GM12878 (cell line): ENCODE measurements at regions not wholly inside any gene's neighbourhood (a gene's known extent, or its start where the extent isn't known, plus 50 kb on each side); places are given as distances from the start of the nearest gene placed in this dataset.

Experiments
- EZH2 ChIP-seq: IDR thresholded peaks from 2 replicates; pipeline ENCODE4 v1.6.1; 2012; ENCODE audit warnings: low read depth, mild to moderate bottlenecking, control low read depth, inconsistent platforms, low read length, borderline replicate concordance; ENCODE audit not compliant: control insufficient read depth
- KDM1A ChIP-seq: fragments of 200-600 bp; sonication (generic); IDR thresholded peaks from 2 replicates; pipeline ENCODE4 v1.6.1; 2016; ENCODE audit warnings: borderline replicate concordance
- TF ChIP-seq, protein P1 (sequence below): IDR thresholded peaks from 2 replicates; pipeline ENCODE4 v1.6.1; 2011; ENCODE audit warnings: low read depth, low read length, improper control_type of control experiment, borderline replicate concordance

DNA sequence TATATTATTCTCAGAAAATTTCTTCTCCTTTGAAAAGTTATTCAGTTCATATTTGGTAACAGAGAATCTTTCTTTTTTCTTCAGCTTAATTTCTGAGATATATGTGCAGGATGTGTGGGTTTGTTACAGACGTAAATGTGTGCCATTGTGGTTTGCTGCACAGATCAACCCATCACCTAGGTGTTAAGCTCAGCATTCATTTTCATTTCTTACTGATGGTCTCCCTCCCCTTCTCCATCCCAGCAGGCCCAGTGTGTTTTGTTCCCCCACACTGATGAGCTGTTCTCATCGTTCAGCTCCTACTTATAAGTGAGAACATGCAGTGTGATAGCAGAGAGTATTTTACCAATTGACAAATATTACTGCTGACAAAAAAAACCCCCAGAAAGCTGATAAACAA lies 330.0 kb upstream of the CHD1 start:
- no peak for TF ChIP-seq KDM1A
- TF ChIP-seq, protein P1, sequence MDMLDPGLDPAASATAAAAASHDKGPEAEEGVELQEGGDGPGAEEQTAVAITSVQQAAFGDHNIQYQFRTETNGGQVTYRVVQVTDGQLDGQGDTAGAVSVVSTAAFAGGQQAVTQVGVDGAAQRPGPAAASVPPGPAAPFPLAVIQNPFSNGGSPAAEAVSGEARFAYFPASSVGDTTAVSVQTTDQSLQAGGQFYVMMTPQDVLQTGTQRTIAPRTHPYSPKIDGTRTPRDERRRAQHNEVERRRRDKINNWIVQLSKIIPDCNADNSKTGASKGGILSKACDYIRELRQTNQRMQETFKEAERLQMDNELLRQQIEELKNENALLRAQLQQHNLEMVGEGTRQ, result no peak
- no peak for TF ChIP-seq EZH2
